GM19452 (cell line): ENCODE measurements at regions not wholly inside any gene's neighbourhood (a gene's known extent, or its start where the extent isn't known, plus 50 kb on each side); places are given as distances from the start of the nearest gene placed in this dataset.
"Not testable (repeated sequence)": the region's sequence is repeated elsewhere in the genome, so short reads cannot be mapped to it uniquely, and the experiment has no call there.

Experiments used
- ATAC-seq: cut with Tn5 transposase; IDR thresholded peaks from one replicate; pipeline ENCODE4 v1.9.1; 2021; ENCODE audit not compliant: unreplicated experiment

- ATAC-seq = not testable (repeated sequence)
Measured at GRCh38 chr5:99478450-99478849, 549.6 kb upstream of the CHD1 start.

- ATAC-seq = not testable (repeated sequence)
Measured at GRCh38 chr5:99473328-99473727, 544.5 kb upstream of the CHD1 start.

- not testable (repeated sequence) for ATAC-seq
Measured at GRCh38 chr5:99471726-99472125, 542.9 kb upstream of the CHD1 start.

- not testable (repeated sequence) for ATAC-seq
Measured at GRCh38 chr5:99471178-99471577, 542.4 kb upstream of the CHD1 start.

- ATAC-seq = not testable (repeated sequence)
Measured at GRCh38 chr5:99470636-99471035, 541.8 kb upstream of the CHD1 start.

DNA sequence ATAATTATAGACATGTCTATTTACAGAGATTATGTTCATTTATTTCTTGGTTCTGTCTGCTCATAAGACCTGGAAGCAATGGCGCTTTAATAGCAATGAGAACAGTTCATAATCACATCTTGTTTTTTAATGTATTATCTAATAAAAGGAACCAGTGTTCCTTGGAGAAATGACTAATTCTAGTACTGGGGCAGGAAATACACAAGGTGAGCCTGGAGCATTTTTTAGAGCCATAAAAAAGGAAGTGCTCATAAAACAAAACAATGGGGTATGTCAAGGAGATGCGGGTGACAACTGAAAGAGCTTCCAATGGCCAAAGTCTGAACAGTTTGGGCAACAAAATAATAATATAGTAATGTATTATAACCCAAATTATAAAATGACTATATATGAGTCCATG is 531.9 kb upstream of the CHD1 start:
- no peak for ATAC-seq

DNA sequence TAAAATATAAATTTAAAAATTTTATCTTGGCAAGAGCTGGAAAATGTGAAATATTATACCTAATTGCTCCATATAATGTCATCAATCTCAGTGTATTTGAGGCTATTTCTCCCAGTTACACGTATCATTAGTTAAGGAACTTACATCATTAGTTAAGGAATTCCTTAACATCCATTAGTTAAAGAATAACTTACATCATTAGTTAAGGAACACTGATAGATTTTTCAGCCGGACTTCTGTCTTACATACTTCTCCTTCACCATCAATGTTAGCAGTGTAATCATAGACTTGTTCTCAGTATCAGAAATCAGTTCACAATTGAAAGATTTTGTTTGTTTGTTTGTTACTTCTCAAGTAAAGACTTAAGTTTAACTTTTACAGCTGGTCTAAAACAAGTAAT is 524.4 kb upstream of the CHD1 start:
- no peak for ATAC-seq

- ATAC-seq = no peak
Measured at GRCh38 chr5:99449786-99450185, 521.0 kb upstream of the CHD1 start.

- no peak for ATAC-seq
Measured at GRCh38 chr5:99445805-99446204, 517.0 kb upstream of the CHD1 start.

DNA sequence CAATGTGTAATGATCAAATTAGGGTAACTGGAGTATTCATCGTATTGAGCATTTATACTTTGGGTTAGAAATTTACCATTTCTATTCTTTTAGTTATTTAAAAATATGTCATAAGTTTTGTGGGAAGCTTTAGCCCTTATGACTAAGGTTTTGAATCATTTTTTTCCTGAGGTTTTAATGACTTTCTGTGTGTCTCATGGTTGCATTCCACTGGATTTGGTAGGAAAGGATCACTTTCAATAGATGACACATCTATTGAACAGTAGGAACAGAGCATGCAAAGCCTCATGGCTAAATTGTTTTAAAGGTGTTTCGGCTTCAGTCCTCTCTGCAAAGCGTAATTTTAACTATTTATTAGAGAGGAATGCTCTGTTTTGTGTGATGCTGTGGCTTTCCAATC is 512.4 kb upstream of the CHD1 start:
- no peak for ATAC-seq

DNA sequence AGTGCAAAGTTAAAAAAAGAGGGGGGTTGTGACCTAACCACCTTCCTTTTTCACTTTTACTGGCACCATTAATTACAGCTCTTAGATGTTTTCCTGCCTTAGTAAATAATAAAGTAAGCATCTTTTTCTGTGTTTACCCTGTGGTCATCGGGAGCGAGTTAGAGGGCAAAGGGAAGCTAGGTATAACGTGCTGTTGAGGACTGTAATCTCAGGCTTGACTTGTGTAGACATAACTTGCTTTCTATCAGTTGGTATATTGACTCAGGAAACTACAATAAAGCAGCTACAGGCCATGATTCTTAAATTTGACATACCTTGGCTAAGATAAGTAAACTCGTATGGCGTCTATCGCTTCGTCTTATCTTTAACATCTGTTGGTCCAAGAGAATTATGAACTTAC is 509.8 kb upstream of the CHD1 start:
- no peak for ATAC-seq

DNA sequence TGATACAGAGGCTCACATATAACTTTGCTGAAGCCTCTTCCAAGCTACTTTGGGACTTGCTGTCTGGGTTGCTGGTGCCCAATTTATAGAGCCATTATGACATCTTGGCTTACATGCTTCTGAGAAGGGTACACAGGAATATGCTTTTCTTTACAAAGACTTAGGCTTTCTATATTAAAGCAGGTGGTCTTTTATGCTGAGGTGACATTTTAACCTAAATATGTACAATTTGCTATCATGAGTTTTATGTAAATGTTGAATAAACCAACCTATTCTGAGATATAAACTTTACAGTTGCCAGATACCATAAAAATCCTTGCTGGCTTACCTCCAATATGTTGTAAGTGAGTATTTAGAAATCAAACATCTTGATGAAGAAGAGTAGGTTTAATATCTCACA is 509.2 kb upstream of the CHD1 start:
- ATAC-seq = no peak

- not testable (repeated sequence) for ATAC-seq
Measured at GRCh38 chr5:99423396-99423795, 494.6 kb upstream of the CHD1 start.

GRCh38 chr5:99418640-99419039 is 489.8 kb upstream of the CHD1 start:
- not testable (repeated sequence) for ATAC-seq

GRCh38 chr5:99410386-99410785 is 481.6 kb upstream of the CHD1 start:
- not testable (repeated sequence) for ATAC-seq

DNA sequence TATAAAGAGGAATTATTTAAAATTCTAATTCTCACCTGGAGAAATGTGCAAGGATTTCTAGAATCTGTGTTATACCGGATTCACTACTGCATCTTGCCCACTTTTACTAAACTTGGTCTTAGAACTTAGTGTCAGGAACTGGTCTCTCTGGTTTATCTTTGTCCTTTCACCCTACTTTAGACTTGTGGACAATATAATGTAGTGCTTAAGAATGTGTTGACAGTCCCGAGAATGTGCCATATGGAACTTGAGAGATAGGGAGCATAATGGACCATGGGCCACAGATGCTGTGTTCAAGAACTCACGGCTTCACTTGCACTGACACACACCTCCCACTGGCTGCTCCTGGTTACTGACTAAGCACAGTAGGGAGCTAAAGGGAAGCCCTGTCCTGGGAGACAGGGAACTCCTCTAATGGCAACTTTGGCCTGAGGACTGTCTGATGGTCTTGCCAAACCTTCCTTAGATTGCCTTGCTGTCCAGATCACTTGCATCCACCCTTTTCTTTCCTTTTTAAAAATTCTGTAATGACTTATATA is 476.0 kb upstream of the CHD1 start:
- ATAC-seq = not testable (repeated sequence)

DNA sequence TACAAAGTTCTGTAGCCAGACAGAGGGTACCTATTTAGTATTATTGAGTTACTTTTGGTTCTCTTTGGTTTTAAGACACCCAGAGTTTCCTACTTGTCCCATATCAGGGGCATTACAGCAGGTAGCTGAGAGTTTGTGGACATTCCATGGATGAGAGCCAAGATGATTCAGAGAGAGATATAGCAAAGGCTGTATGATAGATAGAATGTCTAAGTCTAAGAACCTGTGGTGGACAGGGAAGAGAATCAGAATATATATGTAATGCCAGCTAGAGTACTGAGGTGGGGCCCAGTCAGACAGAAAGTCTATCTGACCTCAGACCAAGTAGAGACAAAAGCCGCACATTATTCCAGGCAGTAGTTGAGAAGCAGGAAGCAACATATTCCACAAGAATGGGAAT is 471.8 kb upstream of the CHD1 start:
- ATAC-seq = not testable (repeated sequence)

DNA sequence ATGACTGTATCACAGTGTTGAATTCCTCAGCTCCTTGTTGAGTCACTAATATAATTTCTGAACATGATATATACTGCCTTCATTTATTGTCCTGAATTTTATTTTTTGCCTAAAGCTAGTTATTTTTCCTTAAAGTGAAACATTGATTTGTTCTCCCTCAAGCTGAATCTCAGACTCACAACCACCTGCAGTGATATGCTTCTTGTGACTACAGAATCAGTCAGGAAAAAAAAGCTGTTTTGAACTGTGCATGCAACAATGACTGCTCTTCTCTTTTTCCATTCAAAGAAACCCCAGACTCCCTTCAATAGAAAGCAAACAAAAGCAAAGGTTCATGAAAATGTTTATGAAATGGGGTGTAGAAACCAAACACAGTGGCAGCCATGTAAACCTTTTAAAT is 470.2 kb upstream of the CHD1 start:
- ATAC-seq = no peak

GRCh38 chr5:99386406-99387077 is 457.7 kb upstream of the CHD1 start:
- ATAC-seq = no peak

GRCh38 chr5:99379187-99379586 is 450.4 kb upstream of the CHD1 start:
- no peak for ATAC-seq

DNA sequence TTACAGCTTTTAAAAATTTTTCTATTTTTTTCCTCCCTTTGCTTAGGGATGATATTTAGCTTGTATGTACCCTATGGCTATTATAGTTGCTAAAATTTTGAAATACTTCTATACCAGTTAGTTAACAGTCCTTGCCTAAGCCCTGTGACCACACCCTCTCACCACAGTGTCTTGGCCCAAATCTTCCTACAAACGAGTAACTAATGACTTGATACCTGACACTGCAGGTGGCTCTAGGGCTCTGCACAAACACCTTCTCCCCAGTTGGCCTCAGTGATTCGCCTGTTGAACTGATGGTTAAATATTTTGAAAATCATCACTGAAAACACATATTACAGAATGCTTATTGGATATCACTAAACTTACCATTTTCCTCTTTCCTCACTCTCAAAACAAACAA is 449.6 kb upstream of the CHD1 start:
- no peak for ATAC-seq

- no peak for ATAC-seq
Measured at GRCh38 chr5:99369797-99370593, 441.2 kb upstream of the CHD1 start.
